ENCODE measurements at regions not wholly inside any gene's neighbourhood (a gene's known extent, or its start where the extent isn't known, plus 50 kb on each side); places are given as distances from the start of the nearest gene placed in this dataset.

- DNase-seq (ENCODE audit: low spot score) (no peak), ATAC-seq (no peak)
- intact Hi-C loops (cut with DNase I) = no loop called here
Measured at GRCh38 chr12:29041621-29042020, 107.5 kb upstream of the FAR2 start.

- no peak for DNase-seq (ENCODE audit: low spot score)
- intact Hi-C loops (cut with DNase I) = no loop called here
- no peak for ATAC-seq
Measured at GRCh38 chr12:29043069-29043468, 106.0 kb upstream of the FAR2 start.

GRCh38 chr12:29044799-29045198, 104.3 kb upstream of the FAR2 start:
- intact Hi-C loops (cut with DNase I) = no loop called here
- ATAC-seq (no peak), DNase-seq (ENCODE audit: low spot score) (no peak)

GRCh38 chr12:29048787-29049186, 100.3 kb upstream of the FAR2 start:
- no peak for ATAC-seq
- intact Hi-C loops (cut with DNase I) = no loop called here

GRCh38 chr12:29050503-29050902, 98.6 kb upstream of the FAR2 start:
- no peak for ATAC-seq
- intact Hi-C loops (cut with DNase I) = no loop called here

More at GRCh38 chr12:29048787-29049186, 100.3 kb upstream of the FAR2 start:
- no peak for DNase-seq (ENCODE audit: low spot score)

GRCh38 chr12:29051221-29051620, 97.9 kb upstream of the FAR2 start:
- no peak for DNase-seq (ENCODE audit: low spot score)

More at GRCh38 chr12:29050503-29050902, 98.6 kb upstream of the FAR2 start:
- no peak for DNase-seq (ENCODE audit: low spot score)

GRCh38 chr12:29053567-29053966, 95.5 kb upstream of the FAR2 start:
- ATAC-seq = no peak

More at GRCh38 chr12:29051221-29051620, 97.9 kb upstream of the FAR2 start:
- no peak for ATAC-seq
- intact Hi-C loops (cut with DNase I) = no loop called here

GRCh38 chr12:29054858-29055663, 94.0 kb upstream of the FAR2 start:
- no peak for ATAC-seq
- no peak for DNase-seq (ENCODE audit: low spot score)
- intact Hi-C loops (cut with DNase I) = no loop called here

More at GRCh38 chr12:29053567-29053966, 95.5 kb upstream of the FAR2 start:
- no peak for DNase-seq (ENCODE audit: low spot score)
- intact Hi-C loops (cut with DNase I) = no loop called here

GRCh38 chr12:29066011-29066588, 83.0 kb upstream of the FAR2 start:
- ATAC-seq (peak; percentile 56), DNase-seq (ENCODE audit: low spot score) (no peak)
- intact Hi-C loops (cut with DNase I) = no loop called here

GRCh38 chr12:29067430-29067829, 81.6 kb upstream of the FAR2 start:
- DNase-seq (ENCODE audit: low spot score) (no peak), ATAC-seq (peak; percentile 55)
- intact Hi-C loops (cut with DNase I) = no loop called here

- ATAC-seq (no peak), DNase-seq (ENCODE audit: low spot score) (no peak)
- intact Hi-C loops (cut with DNase I) = no loop called here
Measured at GRCh38 chr12:29070309-29070708, 78.8 kb upstream of the FAR2 start.

- intact Hi-C loops (cut with DNase I) = no loop called here
Measured at GRCh38 chr12:29071099-29071498, 78.0 kb upstream of the FAR2 start.

GRCh38 chr12:29072631-29073030, 76.4 kb upstream of the FAR2 start:
- no peak for DNase-seq (ENCODE audit: low spot score)
- intact Hi-C loops (cut with DNase I) = no loop called here
- no peak for ATAC-seq

More at GRCh38 chr12:29071099-29071498, 78.0 kb upstream of the FAR2 start:
- DNase-seq (ENCODE audit: low spot score) (no peak), ATAC-seq (no peak)

GRCh38 chr12:29073631-29074239, 75.3 kb upstream of the FAR2 start:
- DNase-seq (ENCODE audit: low spot score) = no peak
- intact Hi-C loops (cut with DNase I) = no loop called here
- peak; percentile 72 for ATAC-seq

GRCh38 chr12:29081101-29081500, 68.0 kb upstream of the FAR2 start:
- intact Hi-C loops (cut with DNase I) = no loop called here
- ATAC-seq (no peak), DNase-seq (ENCODE audit: low spot score) (no peak)

GRCh38 chr12:29082522-29082921, 66.6 kb upstream of the FAR2 start:
- ATAC-seq (no peak), DNase-seq (ENCODE audit: low spot score) (no peak)
- intact Hi-C loops (cut with DNase I) = no loop called here

GRCh38 chr12:29086325-29087271, 62.5 kb upstream of the FAR2 start:
- no peak for ATAC-seq
- DNase-seq (ENCODE audit: low spot score) = no peak
- intact Hi-C loops (cut with DNase I) = no loop called here

- ATAC-seq = no peak
- intact Hi-C loops (cut with DNase I) = no loop called here
- DNase-seq (ENCODE audit: low spot score) = no peak
Measured at GRCh38 chr12:29088611-29089219, 60.4 kb upstream of the FAR2 start.

All from sciatic nerve (tissue), 2 donors.